ENCODE measurements at regions not wholly inside any gene's neighbourhood (a gene's known extent, or its start where the extent isn't known, plus 50 kb on each side); places are given as distances from the start of the nearest gene placed in this dataset.

- H3K4me1 ChIP-seq, result peaks cover 14% of the 10 kb centered on the region
- no peak for TF ChIP-seq Cebpa-rat (IDR thresholded peaks at IDR 0.05)
- H3K27ac ChIP-seq, result no peak overlapping the region
- no peak overlapping the region for H3K4me2 ChIP-seq
- H3K4me3 ChIP-seq, result no peak overlapping the region
- peaks cover 15% of the 10 kb centered on the region; the same call in 1 of the 2 replicates for H3K9me3 ChIP-seq
- no peak overlapping the region for H3K9ac ChIP-seq
- H4K20me1 ChIP-seq, result no peaks in the 10 kb centered on the region
- H3K27me3 ChIP-seq, result no peaks in the 10 kb centered on the region
- no peaks in the 10 kb centered on the region for H3K36me3 ChIP-seq
Observed at GRCh38 chr10:125329056-125329455, 168.7 kb upstream of the CTBP2 start.

DNA sequence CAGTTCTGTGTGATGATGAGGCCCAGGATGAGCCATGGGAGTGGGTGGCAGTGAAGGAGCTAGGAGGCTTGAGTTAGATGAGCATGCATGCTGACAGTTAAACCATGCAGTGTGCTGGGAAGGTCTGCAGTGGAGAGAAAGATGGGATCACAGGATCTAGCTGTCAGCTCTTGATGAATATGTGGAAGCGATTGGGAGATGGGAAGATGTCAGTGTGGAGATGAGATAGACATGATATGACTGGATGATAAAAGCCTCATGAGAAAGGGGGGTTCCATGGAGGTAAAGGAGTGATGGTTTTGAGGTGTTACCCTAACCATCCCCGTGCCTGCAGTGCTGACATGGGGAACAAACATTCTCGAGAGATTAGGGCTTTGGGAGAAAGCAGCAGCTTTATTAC lies 165.0 kb upstream of the CTBP2 start:
- Histone ChIP-seq H3K4me2 (no peak overlapping the region), H3K27me3 (no peaks in the 10 kb centered on the region), H3K27ac (no peak overlapping the region), H3K36me3 (no peaks in the 10 kb centered on the region), H3K4me1 (no peaks in the 10 kb centered on the region), H4K20me1 (no peaks in the 10 kb centered on the region), H3K9ac (no peak overlapping the region), H3K9me3 (peaks cover 39% of the 10 kb centered on the region), H3K4me3 (no peak overlapping the region)
- no peak for TF ChIP-seq Cebpa-rat (IDR thresholded peaks at IDR 0.05)

- no peak overlapping the region for H3K4me3 ChIP-seq
- H3K4me1 ChIP-seq, result no peaks in the 10 kb centered on the region
- H3K9ac ChIP-seq, result no peak overlapping the region
- peaks cover 16% of the 10 kb centered on the region for H3K9me3 ChIP-seq
- H4K20me1 ChIP-seq, result no peaks in the 10 kb centered on the region
- no peak overlapping the region for H3K27ac ChIP-seq
- no peak overlapping the region for H3K4me2 ChIP-seq
- TF ChIP-seq Cebpa-rat (IDR thresholded peaks at IDR 0.05), result no peak
- no peaks in the 10 kb centered on the region for H3K27me3 ChIP-seq
- H3K36me3 ChIP-seq, result no peaks in the 10 kb centered on the region
Observed at GRCh38 chr10:125316436-125316835, 156.1 kb upstream of the CTBP2 start.

DNA sequence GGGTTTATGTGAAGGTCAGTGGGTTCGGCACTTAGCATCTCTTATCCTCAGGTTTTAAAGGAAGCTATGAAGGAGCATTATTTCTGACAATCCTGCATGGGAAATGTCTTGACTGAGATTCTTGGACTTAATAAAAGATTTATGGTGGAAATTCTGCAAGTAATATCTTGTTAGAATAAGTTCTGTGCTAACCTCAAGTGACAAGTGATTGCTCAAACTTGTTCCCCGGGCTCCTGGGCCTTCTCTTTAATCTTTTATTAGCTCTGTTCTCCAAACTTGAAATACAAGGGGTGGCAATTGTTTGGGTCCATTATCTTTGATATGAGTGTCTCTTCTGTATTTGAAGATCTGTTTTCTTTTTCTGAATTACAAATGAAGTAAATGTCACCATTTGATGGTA lies 140.6 kb upstream of the CTBP2 start:
- Histone ChIP-seq H3K27ac (no peak overlapping the region), H3K4me1 (peaks cover 5% of the 10 kb centered on the region; the same call in 1 of the 2 replicates), H4K20me1 (no peaks in the 10 kb centered on the region), H3K9me3 (no peaks in the 10 kb centered on the region), H3K36me3 (no peaks in the 10 kb centered on the region), H3K4me3 (no peak overlapping the region), H3K9ac (no peak overlapping the region), H3K27me3 (no peaks in the 10 kb centered on the region), H3K4me2 (no peak overlapping the region)
- TF ChIP-seq Cebpa-rat (IDR thresholded peaks at IDR 0.05), result no peak

- no peaks in the 10 kb centered on the region for H3K36me3 ChIP-seq
- no peak overlapping the region for H3K4me3 ChIP-seq
- TF ChIP-seq Cebpa-rat (IDR thresholded peaks at IDR 0.05), result no peak
- no peaks in the 10 kb centered on the region for H3K27me3 ChIP-seq
- no peak overlapping the region for H3K27ac ChIP-seq
- peaks cover 5% of the 10 kb centered on the region; the same call in 1 of the 2 replicates for H3K4me1 ChIP-seq
- no peaks in the 10 kb centered on the region for H4K20me1 ChIP-seq
- H3K9ac ChIP-seq, result no peak overlapping the region
- no peak overlapping the region for H3K4me2 ChIP-seq
- H3K9me3 ChIP-seq, result no peaks in the 10 kb centered on the region
Observed at GRCh38 chr10:125299461-125299860, 139.1 kb upstream of the CTBP2 start.

GRCh38 chr10:125296598-125296997 lies 136.2 kb upstream of the CTBP2 start:
- H3K9me3 ChIP-seq, result no peaks in the 10 kb centered on the region
- H3K4me1 ChIP-seq, result peaks cover 5% of the 10 kb centered on the region; the same call in 1 of the 2 replicates
- no peak overlapping the region for H3K4me3 ChIP-seq
- no peak for TF ChIP-seq Cebpa-rat (IDR thresholded peaks at IDR 0.05)
- no peak overlapping the region for H3K9ac ChIP-seq
- H3K4me2 ChIP-seq, result no peak overlapping the region
- no peak overlapping the region for H3K27ac ChIP-seq
- H4K20me1 ChIP-seq, result no peaks in the 10 kb centered on the region
- no peaks in the 10 kb centered on the region for H3K27me3 ChIP-seq
- H3K36me3 ChIP-seq, result no peaks in the 10 kb centered on the region

DNA sequence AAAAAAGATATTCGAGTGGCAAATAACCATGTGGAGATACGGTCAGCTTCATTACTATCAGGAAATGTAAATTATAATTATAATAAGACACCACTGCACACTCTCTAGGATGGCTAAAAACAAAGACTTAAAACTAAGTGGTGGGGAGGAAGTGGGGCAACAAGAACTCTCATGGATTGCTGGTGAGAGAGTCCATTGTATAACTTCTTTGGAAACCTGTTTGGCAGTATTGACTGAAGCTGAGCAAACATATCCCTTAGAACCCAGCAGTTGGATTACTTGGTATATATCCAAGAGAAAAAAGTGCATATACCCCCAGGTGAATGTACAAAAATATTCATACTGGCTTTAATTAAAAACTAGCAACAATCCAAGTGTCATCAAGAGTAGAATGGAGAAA lies 133.7 kb upstream of the CTBP2 start:
- TF ChIP-seq Cebpa-rat (IDR thresholded peaks at IDR 0.05), result no peak
- H3K4me1 ChIP-seq, result no peaks in the 10 kb centered on the region
- no peak overlapping the region for H3K4me2 ChIP-seq
- H3K27me3 ChIP-seq, result no peaks in the 10 kb centered on the region
- H3K9me3 ChIP-seq, result no peaks in the 10 kb centered on the region
- no peaks in the 10 kb centered on the region for H4K20me1 ChIP-seq
- no peaks in the 10 kb centered on the region for H3K36me3 ChIP-seq
- H3K4me3 ChIP-seq, result no peak overlapping the region
- H3K27ac ChIP-seq, result no peak overlapping the region
- no peak overlapping the region for H3K9ac ChIP-seq

GRCh38 chr10:125291836-125292235 lies 131.5 kb upstream of the CTBP2 start:
- Histone ChIP-seq H3K36me3 (no peaks in the 10 kb centered on the region), H4K20me1 (no peaks in the 10 kb centered on the region), H3K9me3 (0 out of 2 replicates have a peak, but pooled peaks cover 4% of the 10 kb centered on the region), H3K9ac (no peak overlapping the region), H3K4me1 (no peaks in the 10 kb centered on the region), H3K4me3 (no peak overlapping the region), H3K4me2 (no peak overlapping the region), H3K27ac (no peak overlapping the region), H3K27me3 (no peaks in the 10 kb centered on the region)
- TF ChIP-seq Cebpa-rat (IDR thresholded peaks at IDR 0.05), result no peak

- Histone ChIP-seq H4K20me1 (no peaks in the 10 kb centered on the region), H3K27me3 (no peaks in the 10 kb centered on the region), H3K4me3 (no peak overlapping the region), H3K9me3 (0 out of 2 replicates have a peak, but pooled peaks cover 7% of the 10 kb centered on the region), H3K4me2 (no peak overlapping the region), H3K36me3 (no peaks in the 10 kb centered on the region), H3K9ac (no peak overlapping the region), H3K27ac (no peak overlapping the region), H3K4me1 (no peaks in the 10 kb centered on the region)
- no peak for TF ChIP-seq Cebpa-rat (IDR thresholded peaks at IDR 0.05)
Observed at GRCh38 chr10:125289461-125289860, 129.1 kb upstream of the CTBP2 start.

DNA sequence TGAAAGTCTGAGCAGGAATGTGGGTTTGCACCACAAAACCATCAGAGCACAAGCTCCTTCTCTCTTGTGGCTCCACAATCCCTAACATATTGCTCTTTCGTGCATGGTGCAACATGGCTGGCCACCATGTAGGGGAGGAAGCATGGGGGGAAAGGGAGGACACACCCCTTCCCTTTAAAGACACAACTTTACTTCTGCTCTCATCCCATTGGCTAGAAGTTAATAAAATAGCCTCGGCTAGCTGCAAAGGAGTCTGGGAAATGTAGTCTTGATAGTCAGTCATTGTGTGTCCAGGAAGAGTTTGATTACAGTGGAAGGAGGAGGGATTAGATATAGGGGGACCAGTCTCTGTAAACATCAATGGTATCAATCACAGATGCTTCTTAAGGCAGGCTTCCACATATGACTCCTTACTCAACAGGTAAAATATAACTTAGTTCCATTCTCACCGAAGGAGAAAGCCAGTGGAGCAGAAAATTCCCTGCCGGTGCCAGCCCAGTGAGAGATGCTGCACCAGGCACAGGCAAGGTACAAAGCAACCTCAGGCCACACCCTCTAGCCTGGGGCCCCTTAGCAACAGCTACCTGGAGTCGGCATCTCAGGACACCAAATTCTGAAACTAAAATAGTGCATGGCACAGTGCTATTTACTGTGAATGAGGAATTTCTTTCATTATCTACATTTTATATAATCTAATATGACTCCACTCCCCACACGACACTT lies 124.7 kb upstream of the CTBP2 start:
- Histone ChIP-seq H3K4me3 (no peak overlapping the region), H3K4me1 (peaks cover 13% of the 10 kb centered on the region), H4K20me1 (no peaks in the 10 kb centered on the region), H3K27me3 (no peaks in the 10 kb centered on the region), H3K9ac (no peak overlapping the region), H3K9me3 (0 out of 2 replicates have a peak, but pooled peaks cover 7% of the 10 kb centered on the region), H3K27ac (no peak overlapping the region), H3K36me3 (no peaks in the 10 kb centered on the region), H3K4me2 (no peak overlapping the region)
- TF ChIP-seq Cebpa-rat (IDR thresholded peaks at IDR 0.05), result no peak
